Renal pelvis (tissue), 1 donor: ENCODE measurements at regions not wholly inside any gene's neighbourhood (a gene's known extent, or its start where the extent isn't known, plus 50 kb on each side); places are given as distances from the start of the nearest gene placed in this dataset.

ENCODE experiments used
- DNase-seq: peaks from one replicate; pipeline ENCODE4 v3.0.0-alpha.2; 2013

DNA sequence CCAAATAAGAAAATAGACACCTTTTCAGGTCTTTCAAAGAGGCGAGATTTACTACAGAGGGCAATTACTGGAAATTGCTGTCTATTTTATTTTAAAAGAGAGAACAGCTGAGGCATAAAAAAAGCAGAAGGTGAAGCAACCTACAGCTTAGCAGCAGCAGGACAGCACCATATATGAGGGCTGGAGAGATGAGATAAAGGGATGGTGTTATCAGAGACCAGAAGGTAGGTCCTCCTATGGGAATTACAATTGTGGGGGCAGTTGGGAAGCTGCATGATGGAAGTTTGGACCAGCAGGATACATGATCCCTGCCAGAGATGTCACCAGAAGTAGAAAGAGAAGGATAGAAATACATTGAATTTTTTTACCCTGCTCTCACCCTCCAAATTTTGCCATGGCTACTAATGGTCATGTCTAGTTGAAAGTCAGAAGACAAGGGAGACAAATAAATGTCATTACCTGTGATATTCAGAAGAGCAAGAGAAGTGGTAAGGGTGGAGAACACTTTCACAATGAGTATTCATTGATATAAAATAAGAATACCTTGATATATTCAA lies 77.2 kb upstream of the CALCR start:
- DNase-seq, result no peak

GRCh38 chr7:93646538-93646937 lies 72.0 kb upstream of the CALCR start:
- no peak for DNase-seq

- DNase-seq, result no peak
Measured at GRCh38 chr7:93636276-93636675, 61.8 kb upstream of the CALCR start.

GRCh38 chr7:93632371-93632770 lies 57.8 kb upstream of the CALCR start:
- no peak for DNase-seq

GRCh38 chr7:93629291-93629801 lies 54.8 kb upstream of the CALCR start:
- DNase-seq, result no peak

DNA sequence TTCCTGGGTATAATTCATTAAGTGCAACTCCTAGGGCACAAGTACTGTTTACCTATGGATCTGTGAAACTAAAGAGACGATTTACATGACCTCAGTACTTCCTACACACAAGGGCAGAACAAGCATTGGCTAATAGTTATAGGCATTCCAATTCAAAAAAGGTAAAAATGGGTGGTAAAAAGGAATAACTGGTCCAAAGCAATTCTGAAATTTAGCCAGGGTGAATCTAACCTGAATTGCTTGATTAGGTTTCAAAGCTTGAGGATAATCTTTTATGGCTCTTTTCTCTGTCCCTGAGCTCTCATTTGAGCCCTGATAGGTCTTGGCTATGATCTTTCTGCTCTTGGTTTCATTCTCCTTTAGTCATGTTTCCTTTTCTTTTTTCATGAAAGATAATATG lies 52.3 kb upstream of the CALCR start:
- no peak for DNase-seq
